GM21515 (cell line): ENCODE measurements at regions not wholly inside any gene's neighbourhood (a gene's known extent, or its start where the extent isn't known, plus 50 kb on each side); places are given as distances from the start of the nearest gene placed in this dataset.

Source experiments
- ATAC-seq: cut with Tn5 transposase; IDR thresholded peaks from one replicate; pipeline ENCODE4 v1.9.1; 2021; ENCODE audit not compliant: unreplicated experiment

DNA sequence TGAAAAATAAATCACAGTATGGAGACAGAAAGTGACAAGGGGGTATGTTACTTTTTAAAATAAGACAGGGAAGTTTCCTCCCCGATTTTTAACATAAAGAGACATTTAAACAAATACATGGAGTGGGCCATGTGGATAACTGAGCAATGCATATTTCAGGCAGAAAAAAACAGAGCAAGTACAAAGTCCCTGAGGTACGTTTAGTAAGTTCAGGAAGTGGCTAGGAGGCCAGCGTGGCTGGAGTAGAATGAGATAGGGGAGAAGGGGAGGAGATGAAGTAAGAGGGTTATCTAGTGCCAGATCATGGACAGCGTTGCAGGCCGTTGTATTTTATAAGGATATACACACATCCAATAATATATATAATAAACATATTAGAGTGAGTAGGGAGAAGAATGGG lies 84.2 kb upstream of the ELL2 start:
- no peak for ATAC-seq

DNA sequence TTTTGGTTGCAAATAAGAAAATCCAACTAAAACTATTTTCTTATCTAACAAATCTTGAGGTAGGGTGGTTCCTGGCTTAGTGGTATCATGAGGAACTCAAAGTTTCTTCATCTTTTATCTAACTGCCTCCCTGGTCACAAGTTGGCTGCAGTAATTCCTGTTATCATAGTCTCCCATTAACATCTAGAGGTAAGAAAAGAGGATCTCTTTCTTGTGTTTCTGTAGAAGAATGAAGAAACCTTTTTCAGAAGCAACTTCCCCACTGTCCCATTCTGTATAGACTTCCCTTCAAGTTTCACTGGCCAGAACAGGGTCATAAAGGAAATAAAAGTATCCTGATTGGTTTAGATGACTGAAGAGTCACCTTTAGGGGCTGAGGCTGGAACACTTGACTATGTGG lies 81.8 kb upstream of the ELL2 start:
- ATAC-seq: no peak

DNA sequence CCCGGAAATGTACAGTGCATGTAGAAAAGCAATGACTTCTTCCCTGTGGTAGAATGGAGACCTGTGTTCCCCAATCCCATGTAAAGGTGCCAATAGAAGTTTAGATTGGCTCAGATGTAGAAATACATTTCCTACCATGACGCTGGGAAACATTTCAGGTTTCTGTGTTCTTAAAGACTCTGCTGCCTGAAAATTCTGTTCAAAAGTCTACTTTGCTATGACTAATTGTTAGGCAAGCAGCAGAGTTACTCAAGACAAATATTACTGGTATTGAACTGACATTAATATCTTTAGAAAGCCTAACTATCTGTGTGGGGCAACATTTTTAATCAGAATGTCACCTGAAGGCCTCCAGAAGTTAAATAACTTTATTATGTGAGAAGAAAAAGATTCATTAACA lies 75.5 kb upstream of the ELL2 start:
- ATAC-seq: no peak

DNA sequence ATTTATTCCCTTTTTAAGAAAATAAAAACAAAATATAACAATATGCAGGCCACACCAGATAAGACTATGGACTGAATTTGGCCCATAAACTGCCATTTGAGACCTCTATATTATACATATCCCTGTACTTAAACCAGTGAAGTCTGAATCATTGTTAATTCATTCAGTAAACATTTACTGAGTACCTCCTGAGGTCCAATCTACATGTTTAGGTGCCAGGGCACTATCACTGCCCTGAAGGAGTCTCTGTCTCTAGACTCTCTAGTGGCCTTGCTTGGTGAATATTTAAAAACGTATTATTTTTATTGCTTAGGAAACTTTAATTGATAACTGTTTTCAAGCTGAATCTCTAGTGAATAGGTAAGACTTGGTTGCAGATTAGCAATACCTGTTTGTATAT lies 74.7 kb upstream of the ELL2 start:
- no peak for ATAC-seq

DNA sequence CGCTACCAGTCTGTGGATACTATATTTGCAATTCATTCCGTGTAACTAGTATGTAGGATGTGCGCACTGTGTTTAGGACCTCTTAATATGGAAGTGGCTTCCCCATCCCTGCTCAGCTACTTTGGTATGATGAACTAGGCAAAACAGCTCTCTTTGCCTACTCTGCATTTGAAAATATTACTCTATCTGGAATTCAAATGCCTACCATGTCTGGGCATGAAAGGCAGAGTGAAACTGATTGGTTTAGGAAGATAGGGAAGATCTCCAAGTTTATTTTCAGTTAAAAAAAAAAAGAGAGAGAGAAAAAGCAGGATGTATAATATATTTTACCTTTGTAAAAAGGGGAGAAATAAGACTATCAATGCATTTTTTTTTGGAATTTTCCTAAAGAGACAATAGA lies 74.1 kb upstream of the ELL2 start:
- ATAC-seq: no peak

DNA sequence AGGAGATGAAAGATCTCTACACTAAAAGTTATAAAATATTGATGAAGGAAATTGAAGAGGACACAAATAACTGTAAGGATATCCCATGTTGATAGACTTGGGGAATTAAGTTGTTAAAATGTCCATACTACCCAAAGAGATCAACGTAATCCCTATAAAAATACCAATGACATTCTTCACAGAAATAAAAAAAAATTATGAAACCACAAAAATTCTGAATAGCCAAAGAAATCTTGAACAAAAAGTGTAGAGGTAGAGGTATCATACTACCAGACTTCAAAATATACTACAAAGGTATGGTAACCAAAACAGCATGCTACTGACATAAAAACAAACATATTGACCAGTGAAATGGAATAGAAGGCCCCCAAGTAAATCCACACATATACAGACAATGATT lies 71.5 kb upstream of the ELL2 start:
- ATAC-seq: no peak

DNA sequence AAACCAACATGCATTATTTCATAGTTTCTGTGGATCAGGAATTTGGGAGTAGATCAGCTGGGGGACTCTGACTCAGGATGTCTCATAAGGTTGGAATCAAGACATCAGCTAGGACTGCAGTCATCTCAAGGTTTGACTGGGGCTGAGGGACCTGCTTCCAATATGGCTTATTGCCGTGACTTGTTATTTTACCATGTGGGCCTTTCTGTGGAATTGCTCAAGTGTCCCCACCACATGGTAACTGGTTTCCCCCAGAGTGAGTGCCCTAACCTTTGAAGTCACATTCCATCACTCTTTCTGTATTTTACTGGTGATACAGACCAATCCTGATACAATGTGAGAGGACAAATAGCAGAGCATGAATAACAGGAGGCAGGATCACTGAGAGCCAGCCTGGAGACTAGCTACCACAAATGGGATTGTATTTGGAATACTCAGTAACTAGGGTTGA lies 70.2 kb upstream of the ELL2 start:
- no peak for ATAC-seq

DNA sequence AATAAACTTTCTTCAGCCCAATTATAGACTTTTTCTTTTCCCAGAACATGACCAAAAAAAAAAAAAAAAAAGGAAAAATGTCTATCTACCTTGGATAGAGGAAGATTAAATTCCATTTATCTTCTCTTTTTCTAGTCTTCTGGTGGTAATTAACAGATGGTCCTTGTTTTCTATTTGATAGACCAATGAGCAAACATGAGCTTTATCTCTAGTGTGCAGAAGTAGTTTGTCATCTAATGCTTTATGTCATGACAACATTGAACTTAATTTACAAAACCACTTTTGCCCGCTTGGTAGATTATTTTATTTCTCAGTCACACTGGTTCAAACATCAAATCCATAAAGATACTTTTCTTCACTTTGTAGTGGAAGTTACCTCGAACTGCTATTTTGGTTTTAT lies 69.5 kb upstream of the ELL2 start:
- ATAC-seq: no peak

DNA sequence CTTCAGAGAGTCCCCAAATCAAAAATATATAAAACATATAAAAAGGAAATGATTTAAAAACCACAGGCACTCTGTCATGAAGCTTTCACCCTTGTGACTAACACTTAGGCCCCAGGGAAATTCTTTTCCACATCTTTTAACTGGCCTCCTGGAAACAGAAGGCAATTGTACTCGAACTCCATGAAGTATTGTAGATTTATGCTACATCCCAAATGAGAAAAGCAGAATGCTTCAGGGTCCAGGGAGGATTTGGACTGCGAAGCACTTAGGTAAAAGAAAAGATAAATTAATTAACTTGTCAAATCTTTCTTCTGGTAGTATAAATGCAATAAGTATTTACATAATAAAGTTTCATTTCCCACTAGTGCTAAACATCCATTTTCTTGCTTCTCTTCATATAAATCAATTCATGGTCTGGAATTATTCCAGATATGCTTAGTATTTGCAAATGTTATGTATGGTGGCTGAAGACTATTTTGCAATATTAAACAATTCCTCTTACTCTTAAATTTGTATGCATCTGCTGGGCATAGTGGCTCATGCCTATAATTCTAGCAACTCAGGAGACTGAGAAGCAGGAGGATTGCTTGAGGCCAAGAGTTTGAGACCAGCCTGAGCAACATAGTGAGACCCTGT lies 64.9 kb upstream of the ELL2 start:
- ATAC-seq: no peak

DNA sequence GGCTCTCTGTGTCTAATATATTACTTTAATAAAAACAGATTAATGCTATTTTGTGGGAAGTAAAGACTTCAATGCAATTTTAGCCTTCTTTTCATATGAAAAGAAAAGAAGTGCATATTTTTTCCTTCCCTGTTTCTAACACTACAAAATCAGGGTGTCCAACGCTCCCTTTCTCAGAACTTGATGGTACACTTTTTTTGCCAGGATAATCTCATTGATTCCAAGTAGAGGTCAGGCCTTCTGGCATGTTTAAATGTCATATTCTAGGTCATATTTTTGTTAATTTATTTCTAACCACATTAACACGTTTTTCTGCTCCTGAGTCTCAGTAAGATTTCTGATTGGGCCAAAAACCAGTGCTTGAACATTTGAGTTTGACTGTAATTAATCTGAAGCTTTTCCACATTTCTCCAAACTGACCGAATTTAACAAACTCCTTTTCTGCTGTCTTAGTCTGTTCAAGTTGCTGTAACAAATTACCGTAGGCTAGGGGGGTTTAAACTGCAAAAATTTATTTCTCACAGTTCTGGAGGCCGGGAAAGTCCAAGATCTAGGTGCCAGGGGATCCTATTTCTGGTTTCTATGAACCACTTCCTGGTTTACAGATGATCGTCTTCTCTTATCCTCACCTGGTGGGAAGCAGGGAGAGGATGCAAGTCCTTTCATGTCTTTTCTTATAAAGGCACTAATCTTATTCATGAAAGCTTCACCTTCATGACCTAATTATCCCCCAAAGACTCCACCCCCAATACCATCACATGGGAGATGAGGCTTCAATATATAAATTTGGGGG lies 63.2 kb upstream of the ELL2 start:
- ATAC-seq: no peak

DNA sequence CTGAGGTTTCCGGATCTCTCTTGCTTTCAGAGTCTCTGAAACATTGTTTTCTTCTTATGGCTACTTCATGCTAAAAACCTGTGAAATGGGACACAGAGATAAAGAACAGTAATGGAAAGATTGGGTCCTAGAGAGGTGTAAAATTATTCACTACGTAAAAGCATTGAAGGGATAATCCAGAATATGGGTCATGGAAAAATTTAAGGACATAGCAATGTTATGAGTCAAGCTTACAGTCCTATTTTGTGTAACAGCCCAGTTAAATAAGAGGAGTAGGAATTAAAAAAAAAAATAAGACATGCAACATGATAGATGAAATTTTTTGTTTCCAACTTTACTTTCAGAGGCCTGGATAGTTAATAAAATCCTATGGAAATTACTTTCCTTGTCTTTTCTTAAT lies 61.9 kb upstream of the ELL2 start:
- no peak for ATAC-seq

DNA sequence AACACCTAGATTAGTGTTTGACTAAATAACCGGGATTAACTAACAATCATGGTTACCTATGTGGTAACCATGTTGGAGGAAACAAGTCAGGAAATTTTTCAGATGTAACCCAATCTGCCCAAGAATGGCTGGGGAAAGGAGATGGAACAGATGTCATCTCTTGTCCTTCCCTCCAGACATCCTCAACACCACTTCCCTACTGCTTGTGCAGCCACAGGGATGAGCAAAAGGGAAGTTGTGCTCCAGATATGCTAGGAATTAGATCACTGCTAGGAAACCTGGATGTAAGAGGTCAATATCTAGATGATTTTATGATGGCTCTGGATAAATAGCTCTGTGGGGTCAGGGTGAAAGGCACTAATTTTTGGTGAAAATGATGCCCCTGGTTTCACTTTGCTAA lies 61.3 kb upstream of the ELL2 start:
- ATAC-seq: no peak

DNA sequence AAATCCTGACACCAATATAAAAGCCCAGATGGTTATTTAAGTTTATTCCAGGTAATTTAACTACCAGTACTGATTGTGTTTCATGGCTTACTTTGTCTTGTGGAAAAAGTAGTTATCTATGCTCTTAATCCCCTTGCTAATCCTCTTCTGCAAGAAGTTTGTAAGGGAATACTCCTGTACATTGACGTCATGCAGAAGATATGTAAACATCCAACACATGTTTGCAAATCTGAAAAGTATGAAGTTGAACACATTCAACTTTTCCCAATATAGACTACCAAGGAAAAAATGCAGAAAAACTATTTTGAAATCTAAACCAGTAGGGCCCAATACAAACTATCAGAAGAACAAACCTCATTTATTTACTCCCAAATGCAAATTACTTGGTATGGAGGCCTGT lies 56.3 kb upstream of the ELL2 start:
- ATAC-seq: no peak

DNA sequence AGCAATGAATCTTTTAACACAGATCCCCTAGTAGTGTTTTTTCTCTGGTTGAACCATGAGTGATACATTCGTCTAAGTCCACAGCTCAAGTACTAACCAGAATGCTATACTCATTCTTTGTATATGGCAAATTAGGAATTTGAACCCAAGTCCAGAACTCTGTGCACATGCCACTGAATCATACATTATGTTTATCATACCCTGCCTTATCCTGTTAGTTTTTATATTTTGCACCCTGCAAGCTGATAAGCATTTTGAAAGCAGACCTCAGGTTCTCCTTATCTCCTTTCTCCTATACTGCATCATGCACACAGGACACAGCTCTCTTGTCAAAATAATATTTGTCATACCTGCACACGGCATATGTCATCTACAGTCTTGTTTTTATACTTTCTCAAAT lies 54.6 kb upstream of the ELL2 start:
- ATAC-seq: no peak

DNA sequence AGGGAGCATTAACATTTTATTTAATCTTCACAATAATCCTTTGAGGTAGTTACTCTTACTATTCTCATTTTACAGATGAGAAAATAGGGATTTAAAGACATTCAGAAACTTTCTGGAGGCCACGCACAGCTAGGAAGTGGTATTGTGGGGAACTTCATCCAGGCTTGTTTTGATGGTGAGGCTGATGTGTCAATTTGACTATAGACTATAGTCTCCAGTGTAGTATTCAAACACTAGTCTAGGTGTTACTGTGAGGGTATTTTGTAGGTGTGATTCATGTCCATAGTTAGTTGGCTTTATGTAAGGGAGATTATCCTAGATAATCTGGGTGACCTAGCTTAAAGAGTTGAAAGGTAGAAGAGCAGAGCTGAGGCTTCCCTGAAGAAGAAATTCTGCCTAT lies 54.1 kb upstream of the ELL2 start:
- ATAC-seq: no peak

DNA sequence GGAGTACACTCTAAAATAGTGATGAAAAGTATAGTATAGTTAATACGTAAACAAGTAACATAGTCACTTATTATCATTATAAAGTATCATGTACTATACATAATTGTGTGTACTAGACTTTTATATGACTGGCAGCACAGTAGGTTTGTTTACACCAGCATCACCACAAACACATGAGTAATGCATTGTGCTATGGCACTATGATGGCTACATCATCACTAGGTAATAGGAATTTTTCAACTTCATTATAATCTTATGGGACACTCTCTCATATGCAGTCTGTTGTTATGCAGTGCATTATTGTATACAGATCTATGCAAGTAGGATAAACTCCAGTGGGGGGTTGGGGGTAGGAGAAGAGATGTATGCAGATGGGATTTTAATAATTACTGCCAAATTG lies 52.7 kb upstream of the ELL2 start:
- no peak for ATAC-seq

DNA sequence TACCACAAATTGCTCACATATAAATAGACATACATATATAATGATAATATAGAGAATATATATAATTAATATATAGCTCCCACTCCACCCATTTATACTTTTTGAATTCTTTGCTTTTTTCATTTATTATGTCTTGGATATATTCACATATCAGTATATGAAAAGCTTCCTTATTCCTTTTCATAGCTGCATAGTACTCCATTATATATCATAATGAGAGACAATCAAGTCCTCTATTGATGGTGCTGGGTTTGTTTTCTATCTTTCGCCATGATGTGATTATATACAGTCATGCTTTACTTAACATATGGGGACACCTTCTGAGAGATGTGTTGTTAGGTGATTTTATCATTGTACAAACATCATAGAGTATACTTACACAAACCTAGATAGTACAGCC lies 51.6 kb upstream of the ELL2 start:
- no peak for ATAC-seq

DNA sequence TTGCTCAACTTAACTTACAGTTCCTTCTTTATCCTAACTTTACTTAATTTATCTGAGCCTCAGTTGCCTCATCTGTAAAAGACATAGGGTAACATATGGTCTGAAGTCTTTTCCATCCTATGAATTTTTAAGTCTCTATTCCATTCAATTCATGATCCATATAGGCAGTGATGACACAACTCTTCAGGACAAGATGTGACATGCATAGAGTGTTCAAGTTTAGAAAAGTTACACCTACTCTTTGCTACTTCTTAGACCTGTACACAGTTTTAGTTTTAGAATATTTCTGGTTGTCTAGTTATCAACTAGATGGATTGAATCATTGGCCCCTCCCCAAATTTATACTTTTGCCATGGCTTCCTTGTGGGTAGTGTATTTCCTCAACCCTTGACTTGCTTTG lies 50.7 kb upstream of the ELL2 start:
- ATAC-seq: no peak
